Fibroblast of skin of left biceps (primary cell): ENCODE measurements at regions not wholly inside any gene's neighbourhood (a gene's known extent, or its start where the extent isn't known, plus 50 kb on each side); places are given as distances from the start of the nearest gene placed in this dataset.

ENCODE experiments used
- DNase-seq, 2 experiments: peaks; one replicate each; pipeline ENCODE4 v3.0.0-alpha.2; 2013; ENCODE audit warnings: low read depth in 2 of 2

DNA sequence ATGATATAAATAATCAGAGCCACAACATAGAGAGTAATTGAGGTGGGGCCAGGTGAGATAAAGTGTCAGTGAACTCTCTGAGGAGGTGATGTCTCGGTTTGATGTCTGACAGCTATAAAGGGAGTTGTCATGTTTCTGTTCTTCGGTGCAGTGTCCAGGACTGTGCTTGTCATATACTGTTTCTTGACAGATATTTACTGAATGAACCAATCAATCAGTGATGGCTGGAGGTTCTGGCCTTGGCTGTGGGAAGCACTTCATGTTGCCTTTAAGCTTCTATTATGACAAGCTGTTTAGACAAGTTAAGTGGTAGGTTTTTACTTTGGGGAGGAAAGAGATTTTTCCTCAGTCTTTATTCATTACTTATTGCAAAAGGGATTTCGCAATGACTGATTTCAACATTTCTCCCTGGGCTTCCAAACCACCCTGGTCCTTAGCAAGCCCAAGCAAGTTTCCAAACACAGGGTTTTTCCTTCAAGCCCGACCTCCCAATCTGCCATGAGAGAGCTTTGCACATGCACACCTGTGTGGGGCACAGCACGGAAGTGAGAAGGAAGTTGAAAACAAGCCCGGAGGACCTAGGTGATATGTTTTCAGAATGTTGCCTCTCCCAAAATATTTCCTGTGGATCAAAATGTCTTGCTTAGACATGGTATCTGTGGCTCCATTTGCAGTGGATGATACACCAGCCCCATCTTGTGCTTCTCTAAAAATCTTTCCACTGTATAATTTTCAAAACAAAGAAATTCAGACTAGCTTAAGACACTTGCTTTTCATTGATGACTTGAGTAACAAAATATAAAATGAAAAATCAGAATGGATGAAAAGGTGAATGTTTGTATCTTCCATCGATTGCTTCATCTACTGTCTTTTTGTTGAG, 567.3 kb upstream of the BTBD3 start:
- peak; percentile 33 for DNase-seq

DNA sequence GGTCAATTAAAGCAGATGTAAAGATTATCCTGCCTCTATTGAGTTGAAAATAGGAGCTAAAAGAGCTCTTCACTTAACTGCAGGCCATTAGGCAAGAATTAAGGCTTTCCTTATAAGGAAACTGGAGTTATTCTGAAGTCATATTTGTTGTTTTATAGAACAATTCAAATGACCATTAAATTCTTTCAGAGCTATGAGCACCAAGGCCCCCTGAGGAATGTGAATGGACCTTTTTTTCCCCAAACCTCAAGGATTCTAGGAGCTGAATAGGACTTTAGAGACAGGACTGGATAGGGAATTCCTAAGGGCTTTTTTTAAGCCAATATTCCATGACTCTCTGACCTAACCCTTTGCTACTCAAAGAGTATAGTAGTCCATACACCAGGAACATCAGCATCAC, 565.7 kb upstream of the BTBD3 start:
- DNase-seq: no peak

DNA sequence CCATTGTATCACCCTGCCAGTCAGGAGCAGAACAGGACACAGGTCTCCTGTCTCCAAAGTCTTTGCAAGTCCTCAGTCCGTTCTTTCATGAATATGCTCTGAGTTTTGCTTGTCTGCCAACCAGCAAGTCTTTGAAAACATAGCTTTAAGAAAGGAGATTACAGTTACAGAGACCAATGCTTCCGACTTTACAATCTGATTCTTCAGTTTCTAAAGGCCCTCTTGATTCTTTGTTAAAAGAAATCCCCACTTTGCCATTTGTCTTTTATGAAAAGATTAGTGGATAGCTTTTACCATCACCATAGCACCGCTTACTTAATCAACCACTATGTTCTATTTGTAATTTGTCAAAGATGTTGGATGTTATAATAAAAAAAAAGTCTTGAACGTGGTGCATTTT, 562.8 kb upstream of the BTBD3 start:
- no peak for DNase-seq

DNA sequence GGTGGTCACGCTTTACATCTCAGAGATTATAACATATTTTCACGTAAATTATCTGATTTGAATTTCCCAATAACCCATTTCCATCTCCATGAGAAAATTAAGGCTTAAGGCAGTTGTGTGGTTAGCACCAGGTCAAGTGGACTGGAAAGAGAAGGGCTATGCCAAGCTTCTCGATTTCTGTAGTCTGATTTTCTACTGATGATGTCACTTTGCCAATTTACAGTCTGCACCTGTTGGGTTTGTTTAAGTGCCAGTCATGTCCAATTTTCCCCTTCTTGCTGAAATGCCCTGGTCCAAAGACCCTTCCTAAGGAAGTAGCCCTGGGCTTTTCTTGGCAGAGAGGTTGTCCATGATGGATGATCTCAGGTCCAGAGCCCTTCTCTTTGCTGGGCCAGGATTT, 562.3 kb upstream of the BTBD3 start:
- no peak for DNase-seq

DNA sequence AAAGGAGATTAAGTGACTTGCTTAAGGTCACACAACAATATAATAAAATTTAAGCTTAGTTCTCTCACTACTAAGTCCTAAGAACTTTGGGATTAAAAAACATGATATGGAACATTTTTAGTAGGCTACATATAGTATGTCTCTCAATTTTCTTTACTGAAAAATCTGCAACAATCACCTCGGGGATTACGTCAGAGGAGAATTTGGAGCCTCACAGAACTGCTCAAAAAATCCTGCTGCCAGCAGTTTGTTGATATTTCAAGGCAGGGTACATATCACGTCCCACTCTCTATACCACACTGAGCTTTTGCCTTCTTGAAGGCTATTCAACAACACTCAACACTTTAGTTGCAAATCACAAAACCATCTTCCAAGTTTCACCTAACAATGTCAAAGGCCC, 561.6 kb upstream of the BTBD3 start:
- no peak for DNase-seq

DNA sequence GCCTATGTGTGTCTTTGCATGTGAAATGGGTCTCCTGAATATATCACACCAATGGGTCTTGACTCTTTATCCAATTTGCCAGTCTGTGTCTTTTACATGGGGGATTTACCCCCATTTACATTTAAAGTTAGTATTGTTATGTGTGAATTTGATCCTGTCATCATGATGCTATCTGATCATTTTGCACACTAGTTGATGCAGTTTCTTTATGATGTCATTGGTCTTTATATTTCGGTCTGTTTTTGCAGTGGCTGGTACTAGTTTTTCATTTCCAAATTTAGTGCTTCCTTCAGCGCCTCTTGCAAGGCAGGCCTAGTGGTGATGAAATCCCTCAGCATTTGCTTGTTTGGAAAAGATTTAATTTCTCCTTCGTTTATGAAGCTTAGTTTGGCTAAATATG, 555.2 kb upstream of the BTBD3 start:
- DNase-seq: no peak

DNA sequence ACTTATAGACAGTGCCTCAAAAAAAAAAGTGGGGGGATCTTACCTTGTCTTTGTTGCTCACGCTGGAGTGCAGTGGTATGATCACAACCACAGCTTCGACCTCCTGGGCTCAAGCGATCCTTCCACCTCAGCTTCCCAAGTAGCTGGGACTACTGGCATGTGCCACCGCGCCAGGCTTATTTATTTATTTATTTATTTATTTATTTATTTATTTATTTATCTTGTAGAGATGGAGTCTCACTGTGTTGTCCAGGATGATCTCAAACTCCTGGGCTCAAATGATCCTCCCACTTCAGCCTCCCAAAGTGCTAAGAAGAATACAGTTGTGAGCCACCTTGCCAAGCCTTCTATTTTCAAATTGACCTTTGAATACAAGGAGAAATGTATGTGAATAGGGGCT, 553.0 kb upstream of the BTBD3 start:
- DNase-seq: no peak

DNA sequence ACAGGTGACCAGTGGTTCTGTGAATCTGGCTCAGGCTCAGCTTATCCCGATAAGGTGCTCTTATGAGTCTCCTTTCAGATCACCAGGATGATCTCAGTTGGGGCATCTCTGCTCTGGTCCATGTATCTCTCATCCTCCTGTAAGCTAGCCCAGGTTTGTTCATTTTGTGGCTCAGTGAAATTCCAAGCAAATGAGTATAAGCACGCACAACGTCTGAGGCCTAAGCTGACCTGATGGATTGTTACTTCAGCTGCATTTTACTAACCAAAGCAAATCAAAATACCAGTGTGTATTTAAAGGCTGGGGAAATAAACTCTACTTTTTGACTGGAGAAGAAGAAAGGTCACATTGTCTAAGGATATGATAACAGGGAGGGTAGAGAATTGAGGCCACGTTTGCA, 551.0 kb upstream of the BTBD3 start:
- DNase-seq: no peak

DNA sequence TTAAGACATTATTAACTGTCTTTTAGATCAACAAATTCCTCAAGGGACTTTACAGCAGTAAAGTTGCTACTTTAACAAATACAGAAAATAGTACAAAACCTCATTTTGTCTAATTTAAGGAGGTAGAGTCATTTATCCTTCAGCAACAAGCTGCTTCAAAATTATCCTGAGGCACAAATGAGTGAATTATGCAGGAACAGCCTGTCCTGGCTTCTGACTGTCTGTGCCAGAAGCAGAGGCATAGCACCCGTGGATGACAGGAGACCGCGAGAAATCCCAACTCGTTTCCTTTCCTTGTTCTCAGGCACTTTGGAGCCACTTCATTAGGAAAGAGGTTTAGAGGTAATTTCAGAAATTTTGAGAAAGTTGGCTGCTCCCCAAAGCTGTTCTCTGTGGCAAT, 549.2 kb upstream of the BTBD3 start:
- DNase-seq: no peak

DNA sequence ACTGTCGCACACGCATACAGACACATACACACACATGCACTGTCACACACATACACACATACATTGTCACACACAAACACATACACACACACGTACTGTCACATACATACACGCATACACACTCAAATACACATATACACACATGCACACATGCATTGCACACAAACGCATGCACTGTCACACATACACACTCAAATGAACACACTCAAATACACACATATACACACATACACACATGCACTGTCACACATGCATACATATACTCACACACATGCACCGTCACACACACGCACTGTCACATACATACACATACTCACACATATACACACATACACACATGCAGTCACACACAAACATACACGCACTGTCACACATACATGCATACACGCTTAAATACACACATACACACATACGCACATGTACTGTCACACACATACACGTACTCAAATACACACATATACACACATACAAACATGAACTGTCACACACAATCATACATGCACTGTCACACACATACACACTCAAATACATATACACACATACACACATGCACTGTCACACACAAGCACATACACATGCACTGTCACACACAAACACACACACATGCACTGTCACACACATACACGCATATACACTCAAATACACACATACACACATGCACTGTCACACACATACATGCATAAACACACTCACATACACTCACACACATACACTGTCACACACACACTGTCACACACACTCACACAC, 548.6 kb upstream of the BTBD3 start:
- DNase-seq: no peak

DNA sequence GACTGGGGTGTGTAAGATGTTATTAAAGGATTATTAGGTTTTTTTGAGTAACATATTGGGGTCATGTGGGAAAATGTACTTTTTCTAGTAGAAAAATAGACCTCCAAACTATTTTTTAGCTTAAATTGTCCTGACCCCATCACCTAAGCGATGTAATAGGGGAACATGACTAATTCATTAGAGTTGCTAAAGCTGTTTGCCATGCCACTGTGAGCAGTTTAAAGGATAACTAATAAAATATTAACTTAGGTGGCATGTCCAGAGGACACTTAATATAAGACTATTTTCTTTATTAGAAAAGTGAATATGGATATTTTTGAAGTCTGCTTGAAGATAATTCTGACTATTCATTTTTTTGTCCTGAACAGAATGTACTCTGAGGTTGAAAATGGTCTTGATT, 545.9 kb upstream of the BTBD3 start:
- DNase-seq: no peak

DNA sequence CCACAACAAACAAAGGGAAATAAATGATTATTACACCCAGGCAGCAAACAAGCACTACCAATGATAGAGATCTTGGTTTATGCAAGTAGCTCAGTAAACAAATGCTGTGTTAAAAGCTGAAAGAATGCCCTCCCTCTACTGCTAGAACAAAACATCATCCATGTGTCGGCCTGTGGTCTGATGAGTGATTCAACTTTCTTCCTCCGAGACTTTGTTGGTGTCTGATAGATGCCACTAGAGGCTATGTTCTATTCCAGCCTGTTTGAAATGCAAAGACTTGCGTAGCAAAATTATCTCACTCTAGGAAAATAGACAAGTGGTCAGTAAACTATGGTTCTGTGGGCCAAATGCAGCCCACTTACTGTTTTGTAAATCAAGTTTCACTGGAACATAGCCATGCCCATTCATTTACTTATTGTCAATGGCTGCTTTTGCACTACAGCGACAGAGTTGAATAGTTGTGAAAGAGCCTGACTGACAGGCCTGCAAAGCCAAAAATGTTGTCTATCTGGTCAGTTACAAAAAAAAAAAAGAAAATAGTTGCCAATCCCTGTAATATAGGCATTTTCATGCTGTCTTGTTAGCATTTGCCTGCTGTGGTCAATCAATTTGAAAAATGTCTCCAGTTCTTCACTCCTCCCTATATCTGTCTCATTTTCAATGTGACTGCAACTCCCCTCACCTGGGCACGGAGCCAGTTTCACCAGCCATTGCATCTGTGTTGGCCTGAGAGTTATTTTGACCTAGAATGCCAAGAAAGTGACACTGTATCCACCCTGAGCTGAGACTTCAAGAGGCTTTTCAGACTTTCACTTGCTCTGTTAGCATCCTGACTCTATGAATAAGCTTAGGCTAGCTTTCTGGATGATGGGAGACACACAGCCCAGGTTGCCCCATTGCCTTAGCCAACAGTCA, 544.6 kb upstream of the BTBD3 start:
- DNase-seq: no peak

DNA sequence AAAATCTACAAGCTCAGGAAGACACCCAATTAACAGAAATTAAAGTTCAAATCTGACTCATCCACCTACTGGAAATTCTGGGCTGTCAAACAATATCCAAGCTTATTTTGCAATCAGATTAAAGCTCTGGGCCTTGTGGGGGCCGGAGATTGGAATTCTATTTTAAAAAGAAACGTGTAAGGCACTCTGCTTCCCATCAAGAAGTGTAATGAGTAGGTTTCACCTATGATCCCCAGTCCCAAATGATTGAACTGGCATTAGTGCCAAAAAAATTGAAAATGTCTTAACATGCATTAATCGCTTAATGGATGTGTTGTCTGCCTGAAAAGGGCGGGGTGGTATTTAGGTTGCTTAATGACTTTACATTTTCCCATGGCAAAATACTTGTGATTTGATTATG, 542.4 kb upstream of the BTBD3 start:
- no peak for DNase-seq

DNA sequence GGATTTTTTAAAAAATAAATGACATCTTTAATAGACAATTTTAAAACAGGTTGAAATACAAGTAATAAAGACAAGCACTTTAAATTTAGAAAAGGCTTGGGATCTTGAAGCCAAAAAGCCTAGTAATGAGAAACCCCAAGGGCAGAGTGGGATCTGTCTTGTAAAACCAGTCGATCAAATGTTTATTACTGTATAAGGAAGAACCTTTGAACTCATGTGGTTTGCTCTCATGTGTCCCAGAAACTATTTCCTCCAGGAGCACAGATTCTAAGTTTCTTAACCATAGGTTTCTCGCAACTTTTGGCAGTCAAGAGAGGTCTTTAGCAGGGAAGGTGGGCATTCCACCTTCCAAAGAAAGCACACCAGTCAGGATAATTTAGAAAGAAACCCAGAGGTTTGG, 541.7 kb upstream of the BTBD3 start:
- DNase-seq: no peak

DNA sequence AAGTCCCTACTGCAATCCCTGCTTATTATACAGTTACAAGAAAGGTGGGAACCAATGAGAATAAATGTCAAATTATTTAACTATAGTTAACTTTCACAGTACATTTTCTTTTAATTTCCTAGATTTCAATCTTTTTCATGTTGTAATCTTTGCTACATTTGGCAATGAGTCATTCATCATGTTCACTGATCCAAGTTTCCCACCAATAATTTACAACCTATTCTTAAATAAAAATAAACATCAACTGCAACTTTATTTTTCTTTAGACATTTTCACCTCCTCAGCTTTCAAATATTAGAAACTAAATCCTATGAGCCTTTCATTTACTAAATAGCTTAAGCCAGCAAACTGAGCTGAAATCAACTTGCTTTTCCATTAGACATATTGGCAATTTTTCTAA, 541.3 kb upstream of the BTBD3 start:
- no peak for DNase-seq

DNA sequence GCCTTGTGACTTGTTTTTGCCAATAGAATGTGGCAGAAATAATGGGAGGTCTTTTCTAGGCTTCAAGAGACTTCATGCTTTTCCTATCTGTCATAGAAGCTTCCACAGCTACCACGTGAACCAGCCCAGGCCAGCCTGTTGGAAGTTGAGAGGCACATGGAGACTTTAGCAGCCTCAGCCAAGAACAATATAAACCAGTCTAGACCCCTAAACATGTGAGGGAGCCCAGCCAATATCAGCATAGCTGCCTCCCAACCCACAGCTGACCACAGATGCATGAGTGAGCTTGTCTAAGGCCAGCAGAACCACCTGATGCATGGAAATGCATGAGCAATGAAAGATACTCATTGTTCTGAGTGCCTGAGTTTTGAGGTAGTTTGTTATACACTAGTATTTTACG, 540.7 kb upstream of the BTBD3 start:
- no peak for DNase-seq

DNA sequence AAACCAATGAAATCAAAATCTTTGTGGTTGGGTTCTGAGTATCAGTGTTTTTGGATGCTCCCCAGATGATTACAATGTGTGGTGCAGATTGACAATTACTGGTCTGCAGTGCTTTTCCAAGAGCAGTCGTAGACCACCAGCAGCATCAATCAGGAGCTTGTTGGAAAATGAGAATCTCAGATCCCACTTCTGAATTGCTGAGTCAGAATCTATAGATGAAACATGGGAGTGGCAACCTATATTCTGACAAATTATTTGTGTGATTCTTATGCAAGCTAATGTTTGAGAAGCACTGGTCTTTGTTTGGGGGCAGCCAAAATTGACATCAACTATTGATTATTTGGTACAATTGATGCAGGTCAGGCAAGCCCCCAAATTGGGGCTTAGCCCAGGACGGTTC, 539.9 kb upstream of the BTBD3 start:
- DNase-seq: no peak

DNA sequence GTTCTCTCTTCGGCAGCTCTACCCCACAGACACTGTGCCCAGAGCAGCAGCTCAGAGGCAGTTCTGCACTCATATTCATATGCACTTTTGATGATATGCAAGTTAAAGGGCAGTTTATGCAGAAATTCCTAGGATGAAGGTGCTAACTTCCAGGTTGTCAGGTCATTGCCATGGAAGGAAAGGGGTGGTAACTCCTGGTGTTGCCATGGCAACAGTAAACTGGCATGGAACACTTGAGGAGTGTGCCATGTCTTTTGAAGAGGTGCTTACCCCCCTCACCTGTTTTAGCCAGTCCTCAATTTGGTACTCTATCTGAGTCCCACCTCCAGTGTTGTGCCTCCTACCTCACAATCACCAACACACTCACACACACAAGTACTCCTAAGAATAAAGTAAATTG, 539.4 kb upstream of the BTBD3 start:
- DNase-seq: no peak

DNA sequence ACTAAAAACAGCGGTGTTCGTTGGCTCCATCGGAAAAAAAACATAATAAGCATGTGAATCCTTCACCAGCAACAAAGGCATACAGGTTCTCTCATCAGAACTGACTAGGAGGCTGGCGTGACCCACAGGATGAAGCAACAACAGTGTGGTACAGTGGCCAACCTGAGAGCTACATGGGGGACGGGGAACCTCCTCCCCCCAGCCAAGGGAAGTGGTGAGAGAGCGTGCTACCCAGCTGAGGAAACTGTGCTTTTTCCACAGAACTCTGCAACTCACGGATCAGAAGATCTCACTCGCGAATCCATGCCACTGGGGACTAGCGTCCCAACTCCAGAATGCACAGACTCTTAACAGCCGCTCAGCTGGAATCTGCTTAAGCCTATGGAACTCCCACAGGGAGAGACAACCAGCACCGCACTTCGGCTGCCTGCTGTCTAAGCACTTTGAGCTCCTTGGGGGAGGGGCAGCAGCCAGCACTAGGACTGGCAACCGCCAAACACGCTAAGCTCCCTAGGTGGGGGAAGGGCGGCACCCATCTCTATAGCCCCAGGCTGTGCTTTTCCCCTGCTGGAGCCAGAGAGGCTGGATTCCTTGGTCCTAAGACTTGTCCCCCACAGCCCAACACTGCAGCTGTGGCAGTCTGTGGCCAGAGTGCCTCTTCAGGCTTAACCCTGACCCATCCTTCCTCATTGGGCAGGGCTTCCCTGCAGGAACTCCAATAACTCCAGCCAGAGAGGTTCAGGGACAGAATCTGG, 538.3 kb upstream of the BTBD3 start:
- no peak for DNase-seq

DNA sequence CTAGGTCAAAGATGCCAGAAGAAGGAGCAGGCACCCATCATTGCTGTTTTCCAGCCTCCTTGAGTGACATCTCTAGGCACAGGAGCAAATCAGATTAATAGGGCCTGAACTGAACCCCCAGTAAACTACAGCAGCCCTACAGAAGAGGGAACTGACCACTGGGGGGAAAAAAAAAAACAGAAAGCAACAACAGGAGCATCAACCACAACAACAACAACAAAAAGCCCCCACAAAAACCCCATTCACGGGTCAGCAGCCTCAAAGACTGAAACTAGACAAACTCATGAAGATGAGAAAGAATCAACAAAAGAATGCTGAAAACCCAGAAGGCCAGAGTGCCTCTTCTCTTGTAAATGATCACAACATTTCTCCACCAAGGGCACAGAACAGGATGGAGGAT, 537.4 kb upstream of the BTBD3 start:
- DNase-seq: no peak

DNA sequence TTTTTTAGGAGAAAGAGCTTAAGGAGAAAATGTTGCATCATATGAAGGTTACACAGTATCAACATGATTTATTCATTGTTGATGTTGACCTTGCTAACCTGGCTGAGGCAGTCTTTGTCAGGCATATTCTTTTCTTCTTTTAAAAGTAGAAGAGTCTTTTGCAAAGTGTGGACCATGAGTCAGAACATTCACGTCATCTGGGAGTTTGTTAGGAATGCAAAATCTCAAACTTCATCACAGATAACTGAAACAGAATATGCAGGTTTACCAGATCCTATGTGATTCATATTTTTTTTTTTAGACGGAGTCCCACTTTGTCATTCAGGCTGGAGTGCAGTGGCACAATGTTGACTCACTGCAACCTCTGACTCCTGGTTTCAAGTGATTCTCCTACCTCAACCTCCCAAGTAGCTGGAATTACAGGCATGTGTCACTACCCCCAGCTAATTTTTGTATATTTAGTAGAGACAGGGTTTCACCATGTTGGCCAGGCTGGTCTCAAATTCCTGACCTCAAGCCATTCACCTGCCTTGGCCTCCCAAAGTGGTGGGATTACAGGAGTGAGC, 530.4 kb upstream of the BTBD3 start:
- DNase-seq: peak; percentile 42 to 50
